Suprapubic skin (tissue), 4 donors: ENCODE measurements at regions not wholly inside any gene's neighbourhood (a gene's known extent, or its start where the extent isn't known, plus 50 kb on each side); places are given as distances from the start of the nearest gene placed in this dataset.
"Not testable (repeated sequence)": the region's sequence is repeated elsewhere in the genome, so short reads cannot be mapped to it uniquely, and the experiment has no call there.

ENCODE experiments used
- DNase-seq, 2 donors: peaks; one replicate each; pipeline ENCODE4 v3.0.0-alpha.2; 2019; ENCODE audit warnings: low spot score in 2 of 2
- H3K27ac ChIP-seq: fragments of 200-600 bp; sonication (generic); one replicate; pipeline ENCODE4 v1.5.1; 2019
- H3K27me3 ChIP-seq: fragments of 200-600 bp; sonication (generic); one replicate; pipeline ENCODE4 v1.5.1; 2019
- H3K36me3 ChIP-seq: fragments of 200-600 bp; sonication (generic); one replicate; pipeline ENCODE4 v1.5.1; 2019
- H3K4me1 ChIP-seq: fragments of 200-600 bp; sonication (generic); one replicate; pipeline ENCODE4 v1.5.1; 2019
- H3K4me3 ChIP-seq: fragments of 200-600 bp; sonication (generic); one replicate; pipeline ENCODE4 v1.5.1; 2019; ENCODE audit warnings: mild to moderate bottlenecking
- H3K9me3 ChIP-seq: fragments of 200-600 bp; sonication (generic); one replicate; pipeline ENCODE4 v1.5.1; 2019
- EP300 ChIP-seq: sonication (generic); formaldehyde crosslinking; IDR thresholded peaks from one replicate; pipeline ENCODE4 v1.6.1; 2017; ENCODE audit warnings: antibody characterized with exemption
- POLR2A ChIP-seq, 2 donors: fragments of 450-650 bp; IDR thresholded peaks; one replicate each; pipeline ENCODE4 v1.6.1; 2017; ENCODE audit warnings: antibody characterized with exemption in 2 of 2, mild to moderate bottlenecking in 2 of 2, moderate library complexity in 2 of 2
- POLR2AphosphoS5 ChIP-seq, 3 donors: sonication (generic); formaldehyde crosslinking; IDR thresholded peaks; one replicate each; pipeline ENCODE4 v1.6.1; 2017; ENCODE audit warnings: antibody characterized with exemption in 3 of 3
- WGBS: methylation state at CpG from one replicate; pipeline ENCODE4 v1.1.5; 2018; 5-methylcytosine and 5-hydroxymethylcytosine counted together
- TF ChIP-seq, protein P1 (sequence below), 2 donors: fragments of 200-600 bp in 1 of 2; fragments of 450-650 bp in 1 of 2; sonication (generic) in 1 of 2; IDR thresholded peaks; one replicate each; pipeline ENCODE4 v1.5.1; 2016 to 2019; ENCODE audit warnings: antibody characterized with exemption in 2 of 2, mild to moderate bottlenecking in 1 of 2, moderate library complexity in 1 of 2

DNA sequence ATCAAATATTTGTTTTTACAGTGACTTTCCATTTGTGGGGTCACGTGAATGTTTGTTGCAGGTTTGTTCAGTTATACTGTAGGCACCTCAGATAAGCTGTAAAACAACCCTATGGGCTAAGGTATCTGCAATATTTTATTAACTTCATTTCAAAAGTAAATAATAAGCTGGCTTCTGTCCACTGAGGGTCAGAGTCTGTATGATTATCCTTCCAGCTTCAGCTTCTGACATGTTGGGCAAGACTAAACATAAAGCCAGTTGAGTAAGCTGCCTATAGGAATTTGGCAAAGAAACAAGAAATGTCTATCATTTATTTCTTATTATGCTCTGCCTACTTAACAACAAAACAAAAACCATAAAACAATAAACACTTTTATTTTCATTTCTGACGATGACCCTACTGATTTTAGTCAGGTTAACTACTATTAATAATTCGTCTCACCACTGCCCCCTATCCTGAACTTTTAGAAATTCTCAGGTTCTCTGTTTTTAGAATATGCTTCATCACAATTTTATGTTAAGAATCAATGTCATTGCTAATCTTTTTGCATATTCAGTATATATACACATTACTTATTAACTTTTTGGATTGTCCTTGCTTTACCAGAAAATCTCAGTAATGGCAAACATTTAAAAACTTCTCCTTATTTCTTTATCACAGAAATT is 413.6 kb upstream of the ADAMTSL1 start:
- H3K4me1 ChIP-seq = no peaks in the 10 kb centered on the region
- WGBS = 58% methylated on average over 3 of the region's 3 CpGs
- DNase-seq = no peak

GRCh38 chr9:18061332-18061731 is 412.6 kb upstream of the ADAMTSL1 start:
- Histone ChIP-seq H3K36me3 (no peaks in the 10 kb centered on the region), H3K4me1 (no peaks in the 10 kb centered on the region), H3K9me3 (no peaks in the 10 kb centered on the region), H3K27me3 (no peaks in the 10 kb centered on the region), H3K27ac (no peak overlapping the region), H3K4me3 (no peak overlapping the region)
- TF ChIP-seq POLR2AphosphoS5 (IDR thresholded peaks at IDR 0.05) (no peak), POLR2A (IDR thresholded peaks at IDR 0.05) (no peak), EP300 (no peak)
- TF ChIP-seq, protein P1, sequence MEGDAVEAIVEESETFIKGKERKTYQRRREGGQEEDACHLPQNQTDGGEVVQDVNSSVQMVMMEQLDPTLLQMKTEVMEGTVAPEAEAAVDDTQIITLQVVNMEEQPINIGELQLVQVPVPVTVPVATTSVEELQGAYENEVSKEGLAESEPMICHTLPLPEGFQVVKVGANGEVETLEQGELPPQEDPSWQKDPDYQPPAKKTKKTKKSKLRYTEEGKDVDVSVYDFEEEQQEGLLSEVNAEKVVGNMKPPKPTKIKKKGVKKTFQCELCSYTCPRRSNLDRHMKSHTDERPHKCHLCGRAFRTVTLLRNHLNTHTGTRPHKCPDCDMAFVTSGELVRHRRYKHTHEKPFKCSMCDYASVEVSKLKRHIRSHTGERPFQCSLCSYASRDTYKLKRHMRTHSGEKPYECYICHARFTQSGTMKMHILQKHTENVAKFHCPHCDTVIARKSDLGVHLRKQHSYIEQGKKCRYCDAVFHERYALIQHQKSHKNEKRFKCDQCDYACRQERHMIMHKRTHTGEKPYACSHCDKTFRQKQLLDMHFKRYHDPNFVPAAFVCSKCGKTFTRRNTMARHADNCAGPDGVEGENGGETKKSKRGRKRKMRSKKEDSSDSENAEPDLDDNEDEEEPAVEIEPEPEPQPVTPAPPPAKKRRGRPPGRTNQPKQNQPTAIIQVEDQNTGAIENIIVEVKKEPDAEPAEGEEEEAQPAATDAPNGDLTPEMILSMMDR (IDR thresholded peaks at IDR 0.05) = no peak
- no peak for DNase-seq

More for the DNA sequence above, 413.6 kb upstream of the ADAMTSL1 start:
- no peak overlapping the region for H3K4me3 ChIP-seq
- H3K36me3 ChIP-seq = no peaks in the 10 kb centered on the region
- no peak overlapping the region for H3K27ac ChIP-seq
- TF ChIP-seq, protein P1 (IDR thresholded peaks at IDR 0.05) = no peak
- TF ChIP-seq POLR2AphosphoS5 (IDR thresholded peaks at IDR 0.05) (no peak), EP300 (no peak), POLR2A (IDR thresholded peaks at IDR 0.05) (no peak)
- no peaks in the 10 kb centered on the region for H3K27me3 ChIP-seq
- H3K9me3 ChIP-seq = no peaks in the 10 kb centered on the region

DNA sequence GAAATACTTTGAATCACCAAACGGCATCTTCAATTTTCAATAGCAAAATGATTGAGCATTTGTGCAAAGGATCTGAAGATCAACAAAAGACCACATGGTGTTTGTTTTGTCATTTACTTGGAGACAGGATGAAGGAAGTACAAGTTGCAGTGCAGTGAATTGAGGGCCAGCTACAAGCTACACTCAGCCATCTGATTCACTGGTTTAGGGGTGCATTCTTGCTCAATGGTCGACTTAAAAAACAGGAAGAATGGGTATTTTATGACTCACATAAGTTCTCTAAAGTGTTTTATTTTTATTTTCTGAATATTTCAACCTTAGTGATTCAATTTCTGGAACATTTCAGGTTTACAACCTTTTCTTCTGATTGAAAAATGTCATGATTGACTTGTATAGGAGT is 412.1 kb upstream of the ADAMTSL1 start:
- no peak for DNase-seq
- no peak overlapping the region for H3K27ac ChIP-seq
- WGBS = 76% methylated on average over 2 of the region's 2 CpGs
- H3K27me3 ChIP-seq = no peaks in the 10 kb centered on the region
- no peaks in the 10 kb centered on the region for H3K4me1 ChIP-seq
- no peaks in the 10 kb centered on the region for H3K9me3 ChIP-seq
- no peak for TF ChIP-seq EP300
- no peak for TF ChIP-seq POLR2A (IDR thresholded peaks at IDR 0.05)
- TF ChIP-seq POLR2AphosphoS5 (IDR thresholded peaks at IDR 0.05) = no peak
- TF ChIP-seq, protein P1 (IDR thresholded peaks at IDR 0.05) = no peak
- no peaks in the 10 kb centered on the region for H3K36me3 ChIP-seq
- no peak overlapping the region for H3K4me3 ChIP-seq

GRCh38 chr9:18063856-18064390 is 410.0 kb upstream of the ADAMTSL1 start:
- 44% methylated on average over 6 of the region's 6 CpGs for WGBS
- Histone ChIP-seq H3K27me3 (no peaks in the 10 kb centered on the region), H3K4me1 (no peaks in the 10 kb centered on the region), H3K9me3 (no peaks in the 10 kb centered on the region), H3K27ac (no peak overlapping the region), H3K36me3 (no peaks in the 10 kb centered on the region), H3K4me3 (no peak overlapping the region)
- no peak for DNase-seq
- TF ChIP-seq, protein P1 (IDR thresholded peaks at IDR 0.05) = no peak
- TF ChIP-seq POLR2AphosphoS5 (IDR thresholded peaks at IDR 0.05) (no peak), POLR2A (IDR thresholded peaks at IDR 0.05) (no peak), EP300 (no peak)

DNA sequence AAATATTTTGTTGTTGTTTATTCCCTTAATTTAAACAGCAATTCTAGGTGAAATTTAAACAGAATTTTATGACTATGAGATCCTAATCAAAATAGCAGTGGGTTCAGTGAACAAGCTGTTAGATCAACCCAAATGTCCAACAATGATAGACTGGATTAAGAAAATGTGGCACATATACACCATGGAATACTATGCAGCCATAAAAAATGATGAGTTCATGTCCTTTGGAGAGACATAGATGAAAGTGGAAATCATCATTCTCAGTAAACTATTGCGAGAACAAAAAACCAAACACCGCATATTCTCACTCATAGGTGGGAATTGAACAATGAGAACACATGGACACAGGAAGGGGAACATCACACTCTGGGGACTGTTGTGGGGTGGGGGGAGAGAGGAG is 407.3 kb upstream of the ADAMTSL1 start:
- 97% methylated on average over 2 of the region's 2 CpGs for WGBS
- not testable (repeated sequence) for H3K4me1 ChIP-seq, H3K27me3 ChIP-seq, H3K9me3 ChIP-seq, H3K27ac ChIP-seq, H3K36me3 ChIP-seq, DNase-seq, H3K4me3 ChIP-seq
